ENCODE measurements at regions not wholly inside any gene's neighbourhood (a gene's known extent, or its start where the extent isn't known, plus 50 kb on each side); places are given as distances from the start of the nearest gene placed in this dataset.

DNA sequence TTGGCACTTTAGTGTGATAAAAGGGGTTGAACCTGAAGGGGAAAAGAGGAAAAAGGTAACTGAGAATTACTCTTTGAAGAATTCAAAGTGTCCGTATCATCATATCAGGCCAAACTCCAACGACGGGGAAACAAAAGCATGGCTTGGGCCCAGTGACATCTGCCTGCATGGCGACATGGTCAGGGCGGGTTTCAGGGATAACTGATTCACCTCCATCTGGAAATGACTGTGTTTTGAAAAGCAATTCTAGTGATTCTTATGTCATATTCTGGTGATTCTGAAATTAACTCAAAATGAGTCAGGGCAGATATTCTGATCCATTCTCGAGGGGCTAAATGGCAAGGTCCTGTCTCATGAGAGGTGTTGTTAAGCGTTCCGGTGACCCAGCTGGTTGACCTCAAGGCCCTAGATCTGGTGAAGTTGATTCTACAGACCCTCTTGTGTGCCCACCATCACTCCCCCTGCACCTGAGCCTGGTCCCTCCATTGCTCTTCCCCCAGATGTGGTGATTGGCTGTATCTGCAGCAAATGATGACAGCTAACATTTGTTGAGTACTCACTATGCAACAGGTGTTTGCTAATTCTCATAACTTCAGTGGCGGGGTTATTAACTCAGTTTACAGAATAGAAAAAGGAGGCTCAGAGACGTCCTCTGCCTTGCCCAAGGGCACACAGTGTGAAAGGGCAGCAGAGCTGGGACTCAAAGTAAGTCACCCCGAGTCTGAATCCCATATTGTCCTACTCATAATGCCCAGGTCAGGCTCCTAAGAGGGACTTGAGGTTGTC is 251.8 kb downstream of the MAF start:
- no peaks in the 10 kb centered on the region for H4K20me1 ChIP-seq (ENCODE audit: insufficient read depth, low read length)
- H3K4me3 ChIP-seq (ENCODE audit: low read length) = no peak overlapping the region
- H3K27me3 ChIP-seq (replicated peaks; ENCODE audit: insufficient read depth, low read length) = no peaks in the 10 kb centered on the region
- no peak overlapping the region for H3K27ac ChIP-seq (ENCODE audit: low read length)
- no peaks in the 10 kb centered on the region for H3K9me3 ChIP-seq (replicated peaks; ENCODE audit: insufficient read depth, low read length)
- H3K36me3 ChIP-seq (replicated peaks; ENCODE audit: insufficient read depth, low read length) = no peaks in the 10 kb centered on the region
- H3K9ac ChIP-seq (ENCODE audit: low read length) = no peak overlapping the region
- H3K4me2 ChIP-seq (ENCODE audit: low read depth, low read length) = no peak overlapping the region
- no peaks in the 10 kb centered on the region for H3F3A ChIP-seq (ENCODE audit: insufficient read depth, low read length)
- no peaks in the 10 kb centered on the region for H3K9me2 ChIP-seq (replicated peaks; ENCODE audit: insufficient read depth, low read length)
- TF ChIP-seq EZH2phosphoT487 (IDR thresholded peaks at IDR 0.05; ENCODE audit: low read length) = no peak
- TF ChIP-seq, protein P1, sequence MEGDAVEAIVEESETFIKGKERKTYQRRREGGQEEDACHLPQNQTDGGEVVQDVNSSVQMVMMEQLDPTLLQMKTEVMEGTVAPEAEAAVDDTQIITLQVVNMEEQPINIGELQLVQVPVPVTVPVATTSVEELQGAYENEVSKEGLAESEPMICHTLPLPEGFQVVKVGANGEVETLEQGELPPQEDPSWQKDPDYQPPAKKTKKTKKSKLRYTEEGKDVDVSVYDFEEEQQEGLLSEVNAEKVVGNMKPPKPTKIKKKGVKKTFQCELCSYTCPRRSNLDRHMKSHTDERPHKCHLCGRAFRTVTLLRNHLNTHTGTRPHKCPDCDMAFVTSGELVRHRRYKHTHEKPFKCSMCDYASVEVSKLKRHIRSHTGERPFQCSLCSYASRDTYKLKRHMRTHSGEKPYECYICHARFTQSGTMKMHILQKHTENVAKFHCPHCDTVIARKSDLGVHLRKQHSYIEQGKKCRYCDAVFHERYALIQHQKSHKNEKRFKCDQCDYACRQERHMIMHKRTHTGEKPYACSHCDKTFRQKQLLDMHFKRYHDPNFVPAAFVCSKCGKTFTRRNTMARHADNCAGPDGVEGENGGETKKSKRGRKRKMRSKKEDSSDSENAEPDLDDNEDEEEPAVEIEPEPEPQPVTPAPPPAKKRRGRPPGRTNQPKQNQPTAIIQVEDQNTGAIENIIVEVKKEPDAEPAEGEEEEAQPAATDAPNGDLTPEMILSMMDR (IDR thresholded peaks at IDR 0.05; ENCODE audit: low read length) = no peak
- no peak for TF ChIP-seq EZH2 (optimal IDR thresholded peaks at IDR 0.05; ENCODE audit: low read depth, low read length)
- no peak for DNase-seq
- no peaks in the 10 kb centered on the region for H3K4me1 ChIP-seq (ENCODE audit: low read length)
- H3K79me2 ChIP-seq (ENCODE audit: low read length) = no peaks in the 10 kb centered on the region
- no peak overlapping the region for H2AFZ ChIP-seq (ENCODE audit: low read length)

DNA sequence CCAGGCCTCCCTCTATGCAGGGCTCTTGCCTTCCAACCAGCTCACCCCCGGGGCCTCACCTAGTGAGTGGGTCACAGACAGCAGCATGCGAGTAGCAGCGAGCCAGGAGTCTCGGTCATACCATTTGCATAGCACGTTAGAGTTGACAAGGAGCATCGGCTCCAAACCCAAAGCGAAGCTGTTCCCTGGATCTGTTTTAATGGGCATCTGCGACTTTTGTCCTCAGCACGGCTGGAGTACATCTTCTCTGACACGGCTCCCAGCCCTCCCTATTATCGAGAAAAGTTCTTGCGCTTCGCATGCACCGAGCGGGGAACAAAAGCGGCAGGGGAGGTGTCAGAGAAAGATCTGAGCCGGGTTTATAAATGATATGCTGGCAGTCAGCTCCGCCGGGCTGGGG is 253.3 kb downstream of the MAF start:
- H3K9me3 ChIP-seq (replicated peaks; ENCODE audit: insufficient read depth, low read length) = no peaks in the 10 kb centered on the region

DNA sequence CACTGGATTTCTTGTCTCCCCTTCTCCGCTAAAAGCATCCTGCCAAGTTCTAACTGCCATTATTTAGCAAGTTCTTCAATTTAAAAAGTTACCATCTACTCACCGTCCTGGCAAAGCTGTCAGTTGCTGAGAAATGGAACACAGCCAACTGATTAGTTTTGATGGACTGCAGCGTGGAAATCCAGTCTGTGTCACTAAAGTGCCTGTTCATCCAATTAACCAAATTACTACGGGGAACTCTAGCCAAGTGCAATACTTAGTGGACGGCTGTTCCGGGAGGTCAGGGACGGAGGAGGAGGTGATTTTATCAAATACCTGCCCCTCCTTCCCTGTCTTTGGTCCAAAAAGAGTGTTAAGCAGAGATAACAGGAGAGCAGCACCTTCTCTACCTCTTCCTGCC is 260.7 kb downstream of the MAF start:
- Histone ChIP-seq H3K9ac (ENCODE audit: low read length) (no peak overlapping the region), H2AFZ (ENCODE audit: low read length) (no peak overlapping the region), H3K27ac (ENCODE audit: low read length) (no peak overlapping the region), H3K36me3 (replicated peaks; ENCODE audit: insufficient read depth, low read length) (no peaks in the 10 kb centered on the region), H3K4me1 (ENCODE audit: low read length) (no peaks in the 10 kb centered on the region), H3K4me2 (ENCODE audit: low read depth, low read length) (no peak overlapping the region), H3K9me2 (replicated peaks; ENCODE audit: insufficient read depth, low read length) (no peaks in the 10 kb centered on the region), H3F3A (ENCODE audit: insufficient read depth, low read length) (no peaks in the 10 kb centered on the region), H4K20me1 (ENCODE audit: insufficient read depth, low read length) (no peaks in the 10 kb centered on the region), H3K9me3 (replicated peaks; ENCODE audit: insufficient read depth, low read length) (no peaks in the 10 kb centered on the region), H3K79me2 (ENCODE audit: low read length) (no peaks in the 10 kb centered on the region), H3K4me3 (ENCODE audit: low read length) (no peak overlapping the region), H3K27me3 (replicated peaks; ENCODE audit: insufficient read depth, low read length) (no peaks in the 10 kb centered on the region)
- DNase-seq = no peak
- TF ChIP-seq EZH2phosphoT487 (IDR thresholded peaks at IDR 0.05; ENCODE audit: low read length) = no peak
- TF ChIP-seq EZH2 (optimal IDR thresholded peaks at IDR 0.05; ENCODE audit: low read depth, low read length) = no peak

More for the DNA sequence above, 253.3 kb downstream of the MAF start:
- Histone ChIP-seq H2AFZ (ENCODE audit: low read length) (no peak overlapping the region), H3F3A (ENCODE audit: insufficient read depth, low read length) (no peaks in the 10 kb centered on the region), H3K4me3 (ENCODE audit: low read length) (no peak overlapping the region), H3K79me2 (ENCODE audit: low read length) (no peaks in the 10 kb centered on the region), H3K4me2 (ENCODE audit: low read depth, low read length) (no peak overlapping the region), H3K4me1 (ENCODE audit: low read length) (no peaks in the 10 kb centered on the region), H3K9me2 (replicated peaks; ENCODE audit: insufficient read depth, low read length) (no peaks in the 10 kb centered on the region), H4K20me1 (ENCODE audit: insufficient read depth, low read length) (no peaks in the 10 kb centered on the region), H3K27ac (ENCODE audit: low read length) (no peak overlapping the region), H3K9ac (ENCODE audit: low read length) (no peak overlapping the region), H3K27me3 (replicated peaks; ENCODE audit: insufficient read depth, low read length) (no peaks in the 10 kb centered on the region), H3K36me3 (replicated peaks; ENCODE audit: insufficient read depth, low read length) (no peaks in the 10 kb centered on the region)
- no peak for DNase-seq
- TF ChIP-seq, protein P1 (IDR thresholded peaks at IDR 0.05; ENCODE audit: low read length) = no peak
- TF ChIP-seq EZH2 (optimal IDR thresholded peaks at IDR 0.05; ENCODE audit: low read depth, low read length) (no peak), EZH2phosphoT487 (IDR thresholded peaks at IDR 0.05; ENCODE audit: low read length) (no peak)

DNA sequence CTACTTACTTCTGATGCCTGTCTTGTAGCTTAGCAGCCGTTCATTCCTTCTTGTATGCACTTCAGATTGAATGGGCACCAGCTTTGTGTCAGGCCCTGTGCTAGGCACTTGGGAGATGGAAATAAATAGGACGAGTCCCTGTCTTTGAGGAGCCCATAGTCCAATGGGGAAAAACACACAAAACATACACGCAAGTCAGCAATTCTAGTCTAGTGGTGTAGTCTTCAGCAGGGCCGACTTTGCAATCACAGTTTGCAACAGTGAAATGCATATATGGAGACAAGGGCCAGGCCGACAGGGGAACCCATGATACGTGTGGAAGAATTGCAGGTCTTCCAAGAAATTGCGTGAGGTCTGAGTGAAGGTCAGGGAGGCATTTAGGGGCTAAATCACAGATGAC is 262.6 kb downstream of the MAF start:
- H3F3A ChIP-seq (ENCODE audit: insufficient read depth, low read length) = no peaks in the 10 kb centered on the region
- no peaks in the 10 kb centered on the region for H3K79me2 ChIP-seq (ENCODE audit: low read length)
- no peaks in the 10 kb centered on the region for H3K4me1 ChIP-seq (ENCODE audit: low read length)
- TF ChIP-seq, protein P1 (IDR thresholded peaks at IDR 0.05; ENCODE audit: low read length) = no peak
- TF ChIP-seq EZH2 (optimal IDR thresholded peaks at IDR 0.05; ENCODE audit: low read depth, low read length) = no peak
- TF ChIP-seq EZH2phosphoT487 (IDR thresholded peaks at IDR 0.05; ENCODE audit: low read length) = no peak
- no peaks in the 10 kb centered on the region for H4K20me1 ChIP-seq (ENCODE audit: insufficient read depth, low read length)
- H2AFZ ChIP-seq (ENCODE audit: low read length) = no peak overlapping the region
- H3K36me3 ChIP-seq (replicated peaks; ENCODE audit: insufficient read depth, low read length) = no peaks in the 10 kb centered on the region
- H3K4me2 ChIP-seq (ENCODE audit: low read depth, low read length) = no peak overlapping the region
- no peaks in the 10 kb centered on the region for H3K9me3 ChIP-seq (replicated peaks; ENCODE audit: insufficient read depth, low read length)
- no peaks in the 10 kb centered on the region for H3K27me3 ChIP-seq (replicated peaks; ENCODE audit: insufficient read depth, low read length)
- no peak overlapping the region for H3K9ac ChIP-seq (ENCODE audit: low read length)
- no peak overlapping the region for H3K27ac ChIP-seq (ENCODE audit: low read length)
- H3K4me3 ChIP-seq (ENCODE audit: low read length) = no peak overlapping the region
- no peak for DNase-seq
- H3K9me2 ChIP-seq (replicated peaks; ENCODE audit: insufficient read depth, low read length) = no peaks in the 10 kb centered on the region

All from MM.1S (cell line).